Activated B cell treated with CpG ODN at 0.5 μM for 24 hours (primary cell): ENCODE measurements at regions not wholly inside any gene's neighbourhood (a gene's known extent, or its start where the extent isn't known, plus 50 kb on each side); places are given as distances from the start of the nearest gene placed in this dataset.
"Not testable (repeated sequence)": the region's sequence is repeated elsewhere in the genome, so short reads cannot be mapped to it uniquely, and the experiment has no call there.

Experiments
- ATAC-seq: fragments of 200-7000 bp; cut with Tn5 transposase; one replicate; pipeline ENCODE4 v1.10.0; 2021; ENCODE audit warnings: low read depth, mild to moderate bottlenecking, moderate library complexity
- CTCF ChIA-PET: fragments of 350-600 bp; sonication (Branson Sonifier 250); formaldehyde crosslinking; loops from one replicate; lab custom pipeline; 2021; ENCODE audit warnings: antibody characterized with exemption; lab: Charles Lee
- POLR2A ChIA-PET: fragments of 350-600 bp; sonication (Branson Sonifier 250); formaldehyde crosslinking; loops from one replicate; lab custom pipeline; 2021; ENCODE audit warnings: antibody characterized with exemption; lab: Charles Lee
- DNase-seq: peaks from one replicate; pipeline ENCODE4 v3.0.0; 2022
- H3K27ac Mint-ChIP-seq: one replicate; pipeline ENCODE4 v1.8.0; 2020; ENCODE audit warnings: mixed read lengths
- H3K27me3 Mint-ChIP-seq: one replicate; pipeline ENCODE4 v1.8.0; 2021; ENCODE audit warnings: mixed read lengths
- H3K36me3 Mint-ChIP-seq: one replicate; pipeline ENCODE4 v1.8.0; 2021; ENCODE audit warnings: low read depth, mixed read lengths
- H3K4me1 Mint-ChIP-seq: one replicate; pipeline ENCODE4 v1.8.0; 2021; ENCODE audit warnings: mixed read lengths
- H3K4me3 Mint-ChIP-seq: one replicate; pipeline ENCODE4 v1.8.0; 2020; ENCODE audit warnings: mild to moderate bottlenecking, mixed read lengths
- H3K9me3 Mint-ChIP-seq: one replicate; pipeline ENCODE4 v1.8.0; 2020; ENCODE audit warnings: mixed read lengths
- intact Hi-C: fragments of 100-400 bp; cut with micrococcal nuclease; formaldehyde crosslinking; loops from one replicate; pipeline ENCODE4 v1.15.1; 2024

DNA sequence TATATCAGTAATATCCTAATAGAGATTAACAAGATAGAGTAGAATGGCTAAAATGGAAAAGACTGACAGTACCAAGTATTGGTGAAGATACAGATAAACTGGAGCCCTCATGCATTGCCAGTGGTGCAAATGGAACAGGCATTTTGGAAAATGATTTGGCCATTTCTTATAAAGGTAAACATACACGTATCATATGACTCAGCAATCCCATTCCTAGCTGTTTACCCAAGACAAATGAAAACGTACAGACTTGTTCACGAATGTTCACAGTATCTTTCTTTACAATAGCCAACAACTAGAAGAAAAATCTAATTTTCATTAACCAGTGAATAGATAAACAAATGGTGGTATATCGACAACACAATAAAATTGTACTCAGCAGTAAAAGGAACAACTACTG lies 86.4 kb downstream of the FOXD4L6 start:
- DNase-seq, H3K4me3 Mint-ChIP-seq, H3K4me1 Mint-ChIP-seq, H3K27me3 Mint-ChIP-seq, ATAC-seq, H3K27ac Mint-ChIP-seq, POLR2A ChIA-PET, H3K9me3 Mint-ChIP-seq, H3K36me3 Mint-ChIP-seq, intact Hi-C loops: not testable (repeated sequence)
- CTCF ChIA-PET: interaction anchor here (0.6 kb wide), 1 partner anchor 47 kb away, joined by 3 read pairs; no protein-coding TSS in a partner anchor

DNA sequence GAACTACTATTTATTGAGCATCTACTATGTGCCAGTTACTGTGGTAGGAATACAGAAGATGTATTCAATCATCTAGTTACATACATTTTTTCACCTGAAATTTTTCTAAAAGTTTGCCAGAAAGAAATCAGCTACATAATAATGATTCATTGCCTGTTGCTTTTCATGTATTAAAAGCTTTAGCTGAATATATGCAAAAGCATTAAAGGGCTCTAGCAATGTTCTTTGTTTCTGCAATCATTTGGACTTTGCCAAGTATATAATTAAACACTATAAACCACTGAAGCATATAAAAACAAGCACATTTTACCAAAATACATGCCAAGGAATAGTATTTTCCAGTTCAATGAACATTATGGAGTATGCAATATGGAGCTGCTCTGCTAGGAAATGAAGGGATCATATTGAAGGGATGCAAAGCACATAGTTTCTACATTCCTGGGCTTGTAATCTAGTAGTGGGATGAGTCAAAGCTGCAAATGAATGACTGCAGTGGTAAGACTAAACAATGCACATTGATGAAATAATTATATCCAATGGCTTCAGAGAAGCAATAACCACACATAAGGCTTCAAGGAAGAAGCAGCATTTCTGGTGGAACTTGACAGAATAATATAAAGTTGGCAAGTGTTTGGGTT lies 87.7 kb downstream of the FOXD4L6 start:
- H3K4me3 Mint-ChIP-seq, H3K9me3 Mint-ChIP-seq, H3K4me1 Mint-ChIP-seq, CTCF ChIA-PET, ATAC-seq, DNase-seq, H3K27ac Mint-ChIP-seq, intact Hi-C loops, H3K36me3 Mint-ChIP-seq, H3K27me3 Mint-ChIP-seq, POLR2A ChIA-PET: not testable (repeated sequence)

DNA sequence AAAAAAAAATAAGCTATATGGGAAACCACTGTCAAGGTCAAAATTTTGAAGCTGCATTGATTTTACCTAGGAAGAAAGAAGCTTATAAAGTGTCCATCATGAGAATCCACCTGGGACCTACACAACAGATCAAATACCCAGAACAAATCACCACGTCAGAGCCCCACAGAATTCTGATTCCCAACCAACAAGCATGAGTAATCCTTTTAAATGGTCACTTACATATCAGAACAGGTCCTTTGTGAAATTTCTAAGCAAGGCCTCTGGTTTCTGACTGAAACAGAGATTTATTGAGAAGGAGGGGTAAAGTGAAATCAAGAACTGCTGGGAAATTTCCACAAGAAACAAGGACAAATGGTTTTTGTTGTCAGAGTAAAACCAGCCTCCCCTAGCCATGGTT lies 93.2 kb downstream of the FOXD4L6 start:
- H3K9me3 Mint-ChIP-seq, DNase-seq, POLR2A ChIA-PET, CTCF ChIA-PET, H3K27ac Mint-ChIP-seq, H3K4me1 Mint-ChIP-seq, ATAC-seq, H3K4me3 Mint-ChIP-seq, H3K27me3 Mint-ChIP-seq, H3K36me3 Mint-ChIP-seq, intact Hi-C loops: not testable (repeated sequence)

DNA sequence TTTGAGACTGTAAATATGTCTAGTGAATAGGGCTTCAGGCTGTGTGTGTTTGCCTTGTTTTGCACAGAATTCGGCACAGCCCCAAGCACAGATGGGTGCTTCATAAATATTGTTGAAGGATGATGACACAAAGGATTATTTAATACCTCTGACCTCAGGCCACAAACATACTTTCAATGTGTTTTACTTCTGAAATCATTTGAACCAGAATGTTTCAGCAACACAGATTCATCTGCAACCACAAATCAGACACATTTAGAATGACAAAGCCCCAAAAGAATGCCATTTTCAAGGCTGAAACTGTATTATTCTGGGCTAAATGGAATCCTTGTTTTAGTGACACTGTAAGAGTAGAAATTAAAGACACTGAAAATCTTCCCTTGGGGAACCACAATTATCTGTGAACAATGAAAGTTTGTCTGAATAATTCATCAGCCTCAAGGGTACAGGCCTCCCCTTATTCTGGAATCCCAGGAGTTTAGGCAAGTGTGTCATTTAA lies 93.7 kb downstream of the FOXD4L6 start:
- intact Hi-C loops, ATAC-seq, H3K27me3 Mint-ChIP-seq, H3K4me1 Mint-ChIP-seq, H3K27ac Mint-ChIP-seq, H3K36me3 Mint-ChIP-seq, CTCF ChIA-PET, H3K9me3 Mint-ChIP-seq, H3K4me3 Mint-ChIP-seq, POLR2A ChIA-PET, DNase-seq: not testable (repeated sequence)

DNA sequence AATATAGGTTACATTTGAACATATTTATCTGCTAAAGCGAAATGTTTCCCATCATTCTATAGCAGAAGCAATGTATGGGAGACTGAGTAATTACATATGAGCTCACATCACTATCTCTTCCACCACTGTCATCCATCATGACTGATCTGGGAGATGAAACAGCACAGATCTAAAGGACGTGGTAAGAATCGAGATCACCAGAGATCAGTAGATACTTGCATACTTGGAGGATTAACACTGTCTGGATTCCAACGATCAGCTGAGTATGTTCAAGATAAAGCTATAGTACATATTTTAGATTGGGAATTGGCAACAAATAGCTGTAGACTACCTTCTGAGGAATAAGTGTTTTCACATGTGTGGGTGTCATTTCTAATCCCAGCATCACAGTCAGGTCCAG lies 94.6 kb downstream of the FOXD4L6 start:
- H3K36me3 Mint-ChIP-seq, H3K9me3 Mint-ChIP-seq, ATAC-seq, CTCF ChIA-PET, H3K4me3 Mint-ChIP-seq, DNase-seq, POLR2A ChIA-PET, H3K27me3 Mint-ChIP-seq, H3K27ac Mint-ChIP-seq, H3K4me1 Mint-ChIP-seq, intact Hi-C loops: not testable (repeated sequence)

DNA sequence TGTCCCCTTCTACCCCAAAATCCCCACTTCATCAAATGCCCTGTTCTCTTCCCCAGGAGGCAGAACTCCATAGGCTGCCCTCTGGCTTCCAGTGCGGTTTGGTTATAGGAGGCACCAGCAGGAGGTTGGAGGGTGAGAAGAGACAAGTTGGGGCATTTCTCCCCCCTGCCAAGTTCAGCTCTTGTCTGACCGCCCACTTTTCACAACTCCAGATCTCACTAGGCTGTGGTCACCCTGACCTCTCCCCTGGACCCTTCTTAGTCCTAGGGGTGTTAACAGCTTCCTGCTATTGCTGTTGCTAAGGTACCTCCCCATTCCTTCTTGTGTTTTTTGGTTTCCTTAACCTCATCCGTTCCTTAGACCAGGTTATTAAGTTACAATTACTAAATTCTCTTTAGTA lies 95.1 kb downstream of the FOXD4L6 start:
- H3K4me3 Mint-ChIP-seq, intact Hi-C loops, H3K27me3 Mint-ChIP-seq, ATAC-seq, H3K4me1 Mint-ChIP-seq, H3K27ac Mint-ChIP-seq, POLR2A ChIA-PET, H3K36me3 Mint-ChIP-seq, H3K9me3 Mint-ChIP-seq, CTCF ChIA-PET, DNase-seq: not testable (repeated sequence)

DNA sequence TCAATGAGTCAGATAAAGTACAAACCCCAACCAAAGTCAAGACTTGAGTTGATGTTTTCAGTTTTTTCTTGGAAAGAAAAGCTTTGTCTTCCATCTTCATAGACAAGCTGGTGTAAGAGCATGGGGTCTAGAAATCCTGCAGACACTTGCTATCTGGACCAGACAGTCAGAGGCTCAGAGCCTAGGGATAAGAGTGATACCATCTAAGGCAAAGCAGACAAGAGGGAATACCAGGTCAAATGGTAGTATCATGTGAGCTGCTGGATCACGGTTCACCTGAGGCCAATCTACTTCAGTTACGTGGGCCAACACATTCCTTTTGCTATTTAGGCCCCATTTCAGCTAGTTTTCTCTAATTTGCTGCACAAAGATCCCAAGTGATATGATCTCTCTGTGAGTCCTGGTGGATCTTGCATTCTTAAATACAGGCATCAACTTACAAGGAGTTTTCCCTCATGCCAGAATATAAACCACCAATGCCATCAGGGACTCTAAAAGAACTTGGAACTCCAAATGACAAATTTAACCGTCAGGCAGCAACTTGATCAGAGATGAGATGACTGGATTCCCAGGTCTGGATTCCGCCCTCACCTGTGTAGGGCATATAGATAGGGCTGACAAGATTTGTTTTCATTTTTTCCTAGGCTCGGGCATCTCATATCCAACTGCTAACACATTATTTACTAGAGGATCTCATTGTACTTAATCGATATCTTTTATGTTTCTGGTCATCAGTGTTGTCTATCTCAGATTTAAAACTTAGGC lies 101.4 kb downstream of the FOXD4L6 start:
- H3K4me1 Mint-ChIP-seq, CTCF ChIA-PET, H3K4me3 Mint-ChIP-seq, H3K27me3 Mint-ChIP-seq, ATAC-seq, H3K27ac Mint-ChIP-seq, POLR2A ChIA-PET, intact Hi-C loops, DNase-seq, H3K36me3 Mint-ChIP-seq, H3K9me3 Mint-ChIP-seq: not testable (repeated sequence)

DNA sequence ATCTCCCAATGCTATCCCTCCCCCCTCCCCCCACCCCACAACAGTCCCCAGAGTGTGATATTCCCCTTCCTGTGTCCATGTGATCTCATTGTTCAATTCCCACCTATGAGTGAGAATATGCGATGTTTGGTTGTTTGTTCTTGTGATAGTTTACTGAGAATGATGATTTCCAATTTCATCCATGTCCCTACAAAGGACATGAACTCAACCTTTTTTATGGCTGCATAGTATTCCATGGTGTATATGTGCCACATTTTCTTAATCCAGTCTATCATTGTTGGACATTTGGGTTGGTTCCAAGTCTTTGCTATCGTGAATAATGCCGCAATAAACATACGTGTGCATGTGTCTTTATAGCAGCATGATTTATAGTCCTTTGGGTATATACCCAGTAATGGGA lies 106.1 kb downstream of the FOXD4L6 start:
- H3K4me3 Mint-ChIP-seq, H3K9me3 Mint-ChIP-seq, intact Hi-C loops, CTCF ChIA-PET, H3K27me3 Mint-ChIP-seq, POLR2A ChIA-PET, DNase-seq, H3K4me1 Mint-ChIP-seq, ATAC-seq, H3K27ac Mint-ChIP-seq: not testable (repeated sequence)
- peaks cover 25% of the 10 kb centered on the region for H3K36me3 Mint-ChIP-seq

DNA sequence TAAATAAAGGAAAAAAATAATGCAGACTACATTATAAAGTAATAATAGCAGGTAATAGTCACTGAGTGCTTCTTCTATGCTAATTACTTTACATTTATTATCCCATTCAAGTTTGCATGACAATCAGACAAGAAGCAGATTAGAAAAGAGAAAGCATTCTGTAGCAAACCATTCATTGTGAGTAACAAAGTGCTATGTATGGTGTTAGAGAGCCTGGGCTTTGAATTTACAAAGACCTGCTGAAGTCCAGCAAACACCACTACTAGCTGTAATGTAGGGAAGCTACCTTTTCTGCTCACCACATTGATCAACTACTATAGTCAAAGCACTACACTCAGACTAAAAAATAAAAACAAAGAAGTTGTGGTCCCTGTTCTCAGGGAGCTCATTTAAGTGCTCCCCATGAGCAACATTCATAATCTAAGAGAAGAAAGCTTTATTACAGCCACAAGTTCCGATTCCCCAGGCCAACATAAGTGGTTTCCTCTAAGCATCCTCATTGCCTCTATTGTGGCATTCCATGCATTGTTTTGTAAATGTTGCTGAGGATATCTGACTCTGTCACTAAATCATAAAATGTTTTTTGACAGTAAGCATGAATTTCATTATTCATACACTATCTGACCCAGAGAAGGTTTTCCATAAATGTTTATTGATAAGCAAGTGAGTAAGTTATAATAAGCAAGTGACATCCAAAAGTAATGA lies 108.5 kb downstream of the FOXD4L6 start:
- ATAC-seq, H3K4me1 Mint-ChIP-seq, POLR2A ChIA-PET, H3K4me3 Mint-ChIP-seq, DNase-seq, H3K27ac Mint-ChIP-seq, intact Hi-C loops, H3K27me3 Mint-ChIP-seq, CTCF ChIA-PET, H3K9me3 Mint-ChIP-seq: not testable (repeated sequence)
- H3K36me3 Mint-ChIP-seq: peaks cover 33% of the 10 kb centered on the region

DNA sequence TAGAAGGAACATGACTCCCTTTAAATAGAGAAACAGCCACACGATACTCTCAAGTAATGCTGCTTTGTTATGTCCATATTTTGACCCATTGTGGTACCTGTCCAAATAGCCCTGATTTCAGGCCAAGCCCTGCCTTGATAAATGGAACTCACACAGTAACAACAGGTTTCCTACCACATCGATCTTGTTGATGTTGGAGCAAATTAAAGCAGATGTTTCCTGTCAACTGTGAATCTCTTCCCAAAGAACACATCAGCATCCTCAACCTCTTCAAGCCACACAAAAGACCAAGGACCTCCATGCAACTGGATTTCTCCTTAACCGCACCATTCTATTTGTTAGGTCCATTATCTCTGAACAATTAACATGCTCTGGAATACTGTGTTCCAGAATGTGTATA lies 109.5 kb downstream of the FOXD4L6 start:
- CTCF ChIA-PET, H3K27me3 Mint-ChIP-seq, POLR2A ChIA-PET, H3K4me3 Mint-ChIP-seq, ATAC-seq, H3K4me1 Mint-ChIP-seq, intact Hi-C loops, H3K9me3 Mint-ChIP-seq, DNase-seq, H3K27ac Mint-ChIP-seq: not testable (repeated sequence)
- H3K36me3 Mint-ChIP-seq: peaks cover 39% of the 10 kb centered on the region

DNA sequence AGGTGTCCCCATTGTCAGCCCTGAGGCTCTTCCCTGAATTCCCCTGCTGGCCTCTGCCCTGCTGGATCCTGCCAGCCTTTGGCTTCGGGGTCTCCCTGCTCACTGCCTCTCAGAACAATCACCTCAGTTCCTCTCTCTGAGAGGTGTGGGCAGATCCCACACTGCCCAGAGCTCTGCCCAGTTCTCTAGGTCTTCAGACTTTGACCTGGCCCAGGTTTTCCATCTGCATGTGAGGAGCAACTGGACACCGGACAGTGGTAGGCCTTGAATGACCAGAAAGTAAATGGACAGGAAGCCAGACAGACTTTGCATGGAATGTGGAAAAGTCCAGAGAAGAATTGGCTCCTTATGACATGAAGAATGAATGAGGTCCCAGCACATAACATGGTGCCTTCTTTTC lies 111.8 kb downstream of the FOXD4L6 start:
- intact Hi-C loops, H3K27me3 Mint-ChIP-seq, H3K9me3 Mint-ChIP-seq, H3K4me1 Mint-ChIP-seq, ATAC-seq, H3K27ac Mint-ChIP-seq, POLR2A ChIA-PET, H3K4me3 Mint-ChIP-seq, CTCF ChIA-PET, DNase-seq: not testable (repeated sequence)
- peaks cover 47% of the 10 kb centered on the region for H3K36me3 Mint-ChIP-seq
